HEK293 (cell line): ENCODE measurements at regions not wholly inside any gene's neighbourhood (a gene's known extent, or its start where the extent isn't known, plus 50 kb on each side); places are given as distances from the start of the nearest gene placed in this dataset.

Experiments
- CTCF ChIP-seq: fragments of 450-650 bp; formaldehyde crosslinking; IDR thresholded peaks from 2 replicates; pipeline ENCODE4 v1.5.1; 2016; ENCODE audit warnings: missing biosample characterization, missing genetic modification characterization
- ZNF16 ChIP-seq: fragments of 450-650 bp; formaldehyde crosslinking; IDR thresholded peaks from 2 replicates; pipeline ENCODE4 v1.5.1; 2016; ENCODE audit warnings: low read depth, missing biosample characterization, missing genetic modification characterization
- ZNF2 ChIP-seq: fragments of 450-650 bp; formaldehyde crosslinking; IDR thresholded peaks from 2 replicates; pipeline ENCODE4 v1.5.1; 2016; ENCODE audit warnings: missing biosample characterization, missing genetic modification characterization
- ZNF274 ChIP-seq, 2 experiments: fragments of 200-500 bp in 1 of 2; fragments of 450-650 bp in 1 of 2; sonication (Bioruptor generic) in 1 of 2; formaldehyde crosslinking in 1 of 2; IDR thresholded peaks; 2 replicates each; pipeline versions ENCODE4 v1.5.1 to v1.6.1; 2014 to 2016; ENCODE audit warnings: borderline replicate concordance in 1 of 2, inconsistent platforms in 1 of 2, low read length in 1 of 2, missing biosample characterization in 1 of 2, missing genetic modification characterization in 1 of 2
- ZNF704 ChIP-seq: fragments of 450-650 bp; formaldehyde crosslinking; IDR thresholded peaks from 2 replicates; pipeline ENCODE4 v1.5.1; 2016; ENCODE audit warnings: missing biosample characterization, missing genetic modification characterization

GRCh38 chr2:54373855-54374254 lies 82.3 kb upstream of the SPTBN1 start:
- TF ChIP-seq CTCF: no peak
- TF ChIP-seq ZNF274 (IDR thresholded peaks at IDR 0.05; ENCODE audit: low read length): no peak
- no peak for TF ChIP-seq ZNF274 (tag by site-specific recombination; IDR thresholded peaks at IDR 0.05; ENCODE audit: borderline replicate concordance)
- no peak for TF ChIP-seq ZNF704 (tag by site-specific recombination)
- no peak for TF ChIP-seq ZNF16 (tag by site-specific recombination)
- TF ChIP-seq ZNF2 (tag by site-specific recombination): no peak
